GM18517 (cell line): ENCODE measurements at regions not wholly inside any gene's neighbourhood (a gene's known extent, or its start where the extent isn't known, plus 50 kb on each side); places are given as distances from the start of the nearest gene placed in this dataset.
"Not testable (repeated sequence)": the region's sequence is repeated elsewhere in the genome, so short reads cannot be mapped to it uniquely, and the experiment has no call there.

Source experiments
- ATAC-seq: cut with Tn5 transposase; IDR thresholded peaks from one replicate; pipeline ENCODE4 v1.9.1; 2021; ENCODE audit warnings: mild to moderate bottlenecking, moderate library complexity; ENCODE audit not compliant: unreplicated experiment

DNA sequence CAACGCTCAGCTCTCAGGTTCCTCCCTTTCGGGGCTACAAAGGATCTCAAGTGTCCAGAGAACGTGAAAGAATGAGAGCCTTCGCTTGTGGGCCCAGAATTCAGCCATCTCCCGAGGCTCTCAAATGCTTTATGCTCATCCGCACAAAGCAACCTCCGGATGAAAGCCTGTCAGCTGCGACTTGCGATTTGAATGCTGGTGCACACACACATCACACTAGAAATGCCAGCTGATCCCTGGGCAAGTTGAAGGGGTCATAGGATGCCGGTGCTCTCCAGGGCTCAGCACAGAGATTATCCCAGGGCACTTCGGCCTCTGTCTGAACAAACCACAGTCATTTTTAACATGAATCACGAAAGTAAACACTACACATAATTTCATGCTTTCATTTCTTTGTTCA, 141.8 kb upstream of the MYT1L start:
- no peak for ATAC-seq

- ATAC-seq: no peak
Measured at GRCh38 chr2:2472044-2472443, 141.0 kb upstream of the MYT1L start.

DNA sequence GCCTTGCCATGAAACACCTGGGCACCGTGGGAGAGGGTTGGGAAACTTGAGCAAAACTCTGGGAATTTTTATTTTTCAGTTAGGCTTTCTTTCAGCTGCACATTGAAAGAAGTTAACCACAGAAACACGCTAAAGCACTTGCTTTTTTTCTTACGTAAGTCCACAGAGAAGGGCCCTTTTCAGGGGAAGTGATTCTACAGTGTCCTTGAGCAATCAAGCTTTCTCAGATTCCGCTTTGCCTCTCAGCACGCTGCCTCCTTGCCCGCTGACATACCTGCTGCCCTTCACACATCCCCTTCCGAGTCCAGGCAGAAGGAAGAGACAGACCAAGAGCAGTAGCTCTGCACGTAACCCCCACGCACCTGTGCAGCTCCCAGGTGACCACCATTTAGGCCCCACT, 135.5 kb upstream of the MYT1L start:
- ATAC-seq: no peak

DNA sequence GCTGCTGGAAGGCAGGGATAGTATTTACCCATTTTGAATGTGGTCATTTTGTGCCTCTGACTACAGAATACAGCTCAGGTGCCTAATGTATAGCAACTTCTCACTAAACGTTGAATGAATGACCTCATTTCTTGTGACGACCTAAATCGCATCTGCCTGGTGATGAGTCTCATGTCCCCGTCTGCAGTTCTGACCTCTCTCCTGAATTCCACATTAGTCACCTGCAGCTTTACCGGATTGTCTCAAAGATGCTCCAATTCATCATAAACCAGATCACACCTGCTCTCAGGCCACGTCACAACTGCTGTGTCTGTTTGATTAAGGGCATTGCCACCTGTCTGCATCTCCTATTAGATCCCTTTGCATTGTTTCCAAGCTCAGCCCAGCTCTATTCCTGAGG, 133.6 kb upstream of the MYT1L start:
- ATAC-seq: no peak

DNA sequence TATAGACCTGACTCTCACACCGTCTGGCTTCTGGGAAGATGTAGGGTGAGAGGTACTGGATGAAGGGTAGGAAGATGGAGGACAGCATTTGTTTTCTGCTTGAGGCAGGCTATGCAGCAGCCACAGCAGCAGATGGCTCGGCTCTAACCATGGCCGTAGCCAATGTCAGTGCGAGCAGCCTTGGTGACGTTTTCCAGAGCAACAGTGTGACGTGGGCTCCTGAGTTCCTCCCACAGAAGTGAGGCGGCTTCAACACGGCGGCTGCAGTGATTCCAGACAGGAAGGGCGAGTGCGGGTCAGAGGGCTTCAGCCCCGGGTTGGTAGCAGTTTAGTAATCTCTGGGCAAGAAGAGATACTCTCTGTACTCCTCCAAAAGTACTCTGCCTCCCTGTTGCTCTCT, 133.0 kb upstream of the MYT1L start:
- no peak for ATAC-seq

DNA sequence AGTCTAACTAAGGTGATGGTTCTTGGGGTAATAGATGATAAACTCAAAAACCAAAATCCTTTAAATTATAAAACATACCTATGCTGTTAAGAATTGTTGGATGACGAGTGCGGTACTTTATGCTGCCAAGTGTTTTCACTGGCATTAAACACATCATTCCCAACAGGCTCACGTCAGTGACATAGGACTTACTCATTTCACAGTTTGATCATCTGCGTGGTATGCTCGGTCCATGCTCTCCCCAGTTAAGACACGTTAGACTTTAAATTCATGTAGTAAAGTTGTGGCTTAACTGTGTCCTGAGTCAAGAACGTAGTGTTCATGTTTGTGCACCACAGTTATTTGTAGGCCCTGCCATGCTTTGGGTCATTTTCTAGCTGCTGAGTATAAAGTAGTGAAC, 125.6 kb upstream of the MYT1L start:
- ATAC-seq: no peak

- no peak for ATAC-seq
Measured at GRCh38 chr2:2455151-2455550, 124.1 kb upstream of the MYT1L start.

DNA sequence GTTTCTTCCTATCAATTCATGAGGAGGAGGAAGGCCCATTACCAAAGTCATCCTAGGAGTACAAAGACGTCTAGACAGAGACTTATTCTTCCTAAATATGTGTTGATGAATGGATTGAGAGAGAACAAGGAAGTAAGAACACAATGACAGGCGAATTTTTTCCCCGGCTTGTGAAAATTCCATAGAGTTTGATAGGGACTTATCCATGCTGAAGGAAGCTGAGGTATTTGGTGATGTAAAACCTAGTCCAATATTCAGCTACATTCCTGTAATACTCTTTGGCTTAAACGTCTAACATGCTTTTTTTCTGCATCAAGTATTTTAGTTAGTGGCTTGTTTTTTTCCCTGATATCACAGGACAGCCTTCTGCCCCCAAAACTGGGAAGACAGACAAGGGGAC, 121.9 kb upstream of the MYT1L start:
- ATAC-seq: no peak

DNA sequence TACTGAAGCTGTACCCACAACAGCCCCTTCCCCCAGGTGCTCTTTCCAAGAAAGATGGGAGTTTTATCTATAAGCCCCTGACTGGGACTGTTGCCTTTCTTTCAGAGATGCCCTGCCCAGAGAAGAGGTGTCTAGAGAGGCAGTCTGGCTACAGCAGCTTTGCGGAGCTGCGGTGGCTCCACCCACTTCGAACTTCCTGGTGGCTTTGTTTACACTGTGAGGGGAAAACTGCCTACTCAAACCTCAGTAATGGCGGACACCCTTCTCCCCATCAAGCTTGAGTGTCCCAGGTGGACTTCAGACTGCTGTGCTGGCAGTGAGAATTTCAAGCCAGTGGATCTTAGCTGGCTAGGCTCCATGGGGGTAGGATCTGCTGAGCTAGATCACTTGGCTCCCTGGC, 120.2 kb upstream of the MYT1L start:
- ATAC-seq: not testable (repeated sequence)

DNA sequence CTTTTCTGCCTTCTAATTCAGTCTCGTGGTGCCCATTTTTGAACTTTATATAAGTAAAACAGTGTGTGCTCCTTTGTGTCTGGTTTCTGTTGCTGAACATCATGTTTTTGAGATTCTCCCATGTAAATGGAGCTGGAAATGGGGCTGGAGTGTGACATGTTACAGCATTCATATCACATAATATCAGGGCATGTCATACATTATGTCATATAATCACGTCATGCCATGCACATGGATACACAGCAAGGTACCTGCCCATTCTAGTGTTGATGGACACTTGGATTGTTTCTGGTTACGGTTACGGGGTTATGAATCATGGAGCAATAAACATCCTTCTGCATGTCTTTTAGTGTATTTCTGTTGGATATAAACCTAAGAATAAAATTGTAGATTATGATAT, 117.1 kb upstream of the MYT1L start:
- no peak for ATAC-seq

DNA sequence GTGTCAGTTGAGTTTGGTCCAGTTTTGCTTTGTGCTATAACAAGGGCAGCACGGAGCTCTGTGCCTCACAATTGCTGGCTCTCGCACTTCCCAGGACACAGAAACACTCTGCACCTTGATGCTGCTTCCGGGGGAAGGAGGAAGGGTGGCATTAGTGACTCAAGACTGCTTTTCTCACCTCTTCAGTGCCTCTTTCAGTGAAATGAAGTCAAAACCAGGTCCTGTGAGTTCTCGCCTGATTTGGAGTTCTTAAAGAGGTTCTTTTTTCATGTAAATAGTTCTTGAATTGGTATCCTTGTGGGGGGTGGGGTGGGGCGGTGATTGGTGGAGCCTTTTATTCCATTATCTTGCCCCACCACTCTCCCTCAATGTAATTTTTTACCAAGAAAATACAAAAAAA, 91.5 kb upstream of the MYT1L start:
- no peak for ATAC-seq

GRCh38 chr2:2413525-2413924, 82.5 kb upstream of the MYT1L start:
- no peak for ATAC-seq

- ATAC-seq: no peak
Measured at GRCh38 chr2:2410987-2411386, 79.9 kb upstream of the MYT1L start.

GRCh38 chr2:2409481-2409880, 78.4 kb upstream of the MYT1L start:
- ATAC-seq: no peak

DNA sequence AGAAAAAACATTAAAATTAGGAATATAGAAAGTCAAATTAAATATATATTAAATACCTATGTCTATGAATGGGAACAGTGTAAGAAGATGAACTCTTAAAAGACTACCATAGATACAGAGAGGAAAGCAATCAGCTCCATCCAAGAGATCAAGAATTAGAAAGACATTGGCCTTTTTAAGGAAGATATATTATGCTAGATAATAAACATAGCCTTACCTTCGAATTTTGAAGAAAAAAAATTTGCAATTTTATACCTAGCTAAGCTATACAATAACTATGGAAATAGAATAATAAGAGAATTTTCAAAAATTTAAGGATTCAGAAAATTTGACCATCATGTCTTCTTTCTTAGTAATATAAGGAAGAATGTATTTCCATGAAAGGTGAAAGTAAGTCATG, 74.7 kb upstream of the MYT1L start:
- ATAC-seq: no peak

DNA sequence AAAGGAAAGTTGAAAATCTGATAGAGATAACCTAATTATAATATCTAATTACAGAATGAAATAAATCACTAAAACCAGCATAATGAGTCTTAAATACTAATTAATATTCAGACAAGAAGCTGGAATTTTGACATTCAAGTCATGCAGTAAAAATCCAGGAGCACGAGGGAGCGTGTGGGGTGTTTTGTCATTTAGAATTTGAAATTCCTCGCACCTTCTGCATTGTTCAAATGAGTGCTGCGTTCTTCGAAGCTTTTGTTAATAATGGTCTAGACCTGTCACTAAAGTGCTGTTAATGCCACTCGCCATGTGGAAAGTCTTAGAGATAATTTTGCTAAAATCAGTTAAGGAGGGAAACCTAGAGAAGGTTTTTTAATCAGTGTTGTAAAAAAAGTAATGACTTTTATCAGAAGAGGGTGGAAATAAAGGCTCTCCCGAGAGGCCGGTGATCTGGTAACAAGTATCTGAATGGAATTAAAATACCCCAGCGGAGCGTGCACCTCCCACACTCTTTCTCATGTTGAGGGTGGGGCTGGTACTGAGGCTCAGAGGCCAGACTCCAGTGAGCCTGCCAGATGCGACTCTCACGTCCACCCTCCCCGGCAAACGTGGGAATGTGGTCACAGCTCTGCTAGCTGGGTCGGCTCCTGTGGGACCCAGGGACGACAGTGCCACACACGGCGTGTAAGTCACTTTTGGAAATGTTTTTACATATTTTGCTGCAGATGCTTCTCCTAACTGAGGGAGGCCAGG, 69.4 kb upstream of the MYT1L start:
- no peak for ATAC-seq

DNA sequence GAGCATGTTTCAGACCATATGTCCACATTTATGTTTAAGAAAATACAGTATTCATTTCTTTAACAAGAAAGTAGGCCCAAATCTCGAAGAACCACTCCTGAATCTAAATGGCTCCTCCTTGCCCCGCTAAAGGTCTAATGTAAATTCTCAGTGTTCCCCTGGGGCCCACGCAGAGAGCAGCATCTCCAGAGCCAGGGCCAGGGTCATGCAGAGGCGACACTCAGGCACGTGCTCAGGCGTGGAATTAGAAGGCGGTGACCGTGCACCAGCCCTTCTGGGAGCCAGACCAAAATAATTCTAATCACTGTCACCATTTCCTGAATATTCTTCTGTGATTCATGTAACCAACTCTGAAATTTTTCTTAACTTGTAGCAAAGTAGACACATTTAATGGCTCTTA, 68.3 kb upstream of the MYT1L start:
- no peak for ATAC-seq

DNA sequence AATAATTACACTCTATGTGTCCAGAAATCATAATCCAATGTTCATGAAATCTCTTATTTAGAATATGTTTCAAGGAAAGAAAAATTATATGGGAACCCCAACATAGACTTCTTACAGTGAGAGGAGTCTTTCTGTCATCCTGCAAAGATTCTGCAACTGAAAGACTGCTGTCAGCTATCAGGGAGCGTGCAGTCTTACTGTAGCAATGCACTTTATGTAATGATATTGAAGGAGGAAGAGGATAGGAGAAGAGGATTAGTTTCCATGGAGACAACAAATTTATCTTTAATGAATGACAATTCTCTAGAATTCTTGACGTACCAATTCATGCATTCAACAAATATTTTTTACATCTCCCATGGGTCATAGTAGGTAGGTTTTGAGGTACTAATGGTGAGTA, 61.3 kb upstream of the MYT1L start:
- no peak for ATAC-seq

DNA sequence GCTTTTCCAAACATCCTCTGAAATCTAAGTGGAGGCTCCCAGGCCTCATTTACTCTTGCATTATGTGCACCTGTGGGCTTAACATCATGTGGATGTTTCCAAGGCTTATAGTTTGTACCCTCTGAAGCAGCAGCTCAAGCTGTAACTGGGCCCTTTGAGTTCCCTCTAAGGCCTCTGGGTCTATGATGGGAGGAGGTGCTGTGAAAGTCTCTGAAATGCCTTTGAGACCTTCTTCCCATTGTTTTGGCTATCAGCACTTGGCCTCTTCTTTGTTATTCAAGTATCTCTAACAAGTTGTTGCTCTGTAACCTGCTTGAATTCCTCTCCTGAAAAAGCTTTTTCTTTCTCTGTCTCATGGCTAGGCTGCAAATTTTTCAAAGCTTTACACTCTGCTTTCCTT, 58.1 kb upstream of the MYT1L start:
- no peak for ATAC-seq
